A549 (cell line): ENCODE measurements at regions not wholly inside any gene's neighbourhood (a gene's known extent, or its start where the extent isn't known, plus 50 kb on each side); places are given as distances from the start of the nearest gene placed in this dataset.

Source experiments
- ATAC-seq, 2 experiments: fragments of 200-7000 bp in 1 of 2; fragments of >200 bp in 1 of 2; cut with Nextera tagmentation in 1 of 2; cut with Tn5 transposase in 1 of 2; 3 replicates each; pipeline versions ENCODE4 v1.8.0 to v1.9.1; 2018 to 2020; ENCODE audit warnings: mild to moderate bottlenecking in 1 of 2, moderate library complexity in 1 of 2
- CTCF ChIA-PET: fragments of 300-600 bp; sonication (Branson Sonifier 250); formaldehyde crosslinking; extraction: SDS; loops from one replicate; lab custom pipeline; 2021; ENCODE audit warnings: antibody characterized with exemption, inconsistent platforms; lab: Yijun Ruan, JAX
- POLR2A ChIA-PET: fragments of 350-600 bp; formaldehyde crosslinking; extraction: SDS; loops from one replicate; lab custom pipeline; 2021; ENCODE audit warnings: antibody characterized with exemption, inconsistent platforms; lab: Yijun Ruan, JAX
- DNase-seq, 2 experiments: peaks; one replicate each; pipeline versions ENCODE4 v3.0.0 to v3.0.0-alpha.2; 2011 to 2016; ENCODE audit warnings: low read depth in 1 of 2, low spot score in 1 of 2
- FAIRE-seq: peaks from 2 replicates; lab custom pipeline; 2011; peaks lifted over from hg19 to GRCh38; lab: Jason Lieb, UNC
- H3K27ac ChIP-seq, 2 experiments: fragments of >200 bp; sonication (Bioruptor Twin); formaldehyde crosslinking; 3 replicates each; pipeline ENCODE4 v1.5.1; 2016 to 2017
- H3K4me1 ChIP-seq: fragments of >200 bp; sonication (Bioruptor Twin); formaldehyde crosslinking; 3 replicates; pipeline ENCODE4 v1.6.1; 2016
- H3K4me2 ChIP-seq: fragments of >200 bp; sonication (Bioruptor Twin); formaldehyde crosslinking; 3 replicates; pipeline ENCODE4 v1.6.1; 2016
- H3K4me3 ChIP-seq: fragments of >200 bp; sonication (Bioruptor Twin); formaldehyde crosslinking; 3 replicates; pipeline ENCODE4 v1.5.1; 2016
- H3K9me3 ChIP-seq: fragments of >200 bp; sonication (Bioruptor Twin); formaldehyde crosslinking; 3 replicates; pipeline ENCODE4 v1.6.1; 2016
- CBX8 ChIP-seq: fragments of 200-600 bp; sonication (generic); IDR thresholded peaks from 2 replicates; pipeline ENCODE4 v1.6.1; 2016
- CHD2 ChIP-seq: fragments of 150-350 bp; IDR thresholded peaks from 2 replicates; pipeline ENCODE4 v1.6.1; 2014; ENCODE audit warnings: low read length; ENCODE audit not compliant: partially characterized antibody
- CTCF ChIP-seq: fragments of >200 bp; sonication (Bioruptor Twin); formaldehyde crosslinking; IDR thresholded peaks from 3 replicates; pipeline ENCODE4 v1.5.1; 2016
- ESRRA ChIP-seq: fragments of 150-350 bp; IDR thresholded peaks from 2 replicates; pipeline ENCODE4 v1.6.1; 2014; ENCODE audit warnings: mild to moderate bottlenecking, low read length, borderline replicate concordance
- FOSL2 ChIP-seq, 2 experiments: fragments of 450-650 bp in 1 of 2; fragments of >200 bp in 1 of 2; sonication (Bioruptor Twin) in 1 of 2; formaldehyde crosslinking; IDR thresholded peaks; 2 replicates each; pipeline versions ENCODE4 v1.5.0 to v1.6.1; 2016 to 2020; ENCODE audit warnings: mild to moderate bottlenecking in 1 of 2, moderate library complexity in 1 of 2
- FOXS1 ChIP-seq: fragments of 250-450 bp; sonication (Bioruptor Pico); IDR thresholded peaks from 2 replicates; pipeline ENCODE4 v1.5.0; 2020; ENCODE audit warnings: mild to moderate bottlenecking, moderate library complexity
- HOXA7 ChIP-seq: fragments of 250-450 bp; sonication (Bioruptor Pico); IDR thresholded peaks from 2 replicates; pipeline ENCODE4 v1.5.0; 2020; ENCODE audit warnings: mild to moderate bottlenecking, moderate library complexity
- KDM5A ChIP-seq: fragments of 200-600 bp; sonication (generic); IDR thresholded peaks from 2 replicates; pipeline ENCODE4 v1.6.1; 2016; ENCODE audit warnings: antibody characterized with exemption, mild to moderate bottlenecking
- MAFK ChIP-seq: fragments of 450-650 bp; IDR thresholded peaks from 2 replicates; pipeline ENCODE4 v1.6.1; 2014; ENCODE audit not compliant: partially characterized antibody
- MAZ ChIP-seq: fragments of 150-350 bp; IDR thresholded peaks from 2 replicates; pipeline ENCODE4 v1.6.1; 2014; ENCODE audit warnings: antibody characterized with exemption, low read depth, low read length, borderline replicate concordance
- MYC ChIP-seq: IDR thresholded peaks from 2 replicates; pipeline ENCODE4 v1.6.1; 2012; ENCODE audit warnings: mild to moderate bottlenecking, inconsistent platforms, low read length, improper control_type of control experiment, borderline replicate concordance
- NFE2L2 ChIP-seq: fragments of 150-350 bp; conservative IDR thresholded peaks from 2 replicates; pipeline ENCODE4 v1.6.1; 2014; ENCODE audit warnings: low read length
- REST ChIP-seq: fragments of 200-600 bp; sonication (generic); IDR thresholded peaks from 2 replicates; pipeline ENCODE4 v1.6.1; 2016; ENCODE audit warnings: antibody characterized with exemption, mild to moderate bottlenecking, moderate library complexity
- RNF2 ChIP-seq: fragments of 200-600 bp; sonication (generic); IDR thresholded peaks from 2 replicates; pipeline ENCODE4 v1.6.1; 2016; ENCODE audit warnings: low read depth, mild to moderate bottlenecking, antibody characterized with exemption, moderate library complexity, borderline replicate concordance
- SMC3 ChIP-seq: fragments of >200 bp; sonication (Bioruptor Twin); formaldehyde crosslinking; IDR thresholded peaks from 3 replicates; pipeline ENCODE4 v1.6.1; 2018; ENCODE audit warnings: inconsistent platforms
- SREBF2 ChIP-seq: fragments of 450-650 bp; IDR thresholded peaks from 2 replicates; pipeline ENCODE4 v1.6.1; 2014; ENCODE audit warnings: mild to moderate bottlenecking, moderate library complexity
- TP53 ChIP-seq: fragments of 250-450 bp; sonication (Bioruptor Pico); IDR thresholded peaks from 2 replicates; pipeline ENCODE4 v1.5.0; 2021; ENCODE audit warnings: mild to moderate bottlenecking, moderate library complexity
- ZC3H11A ChIP-seq: fragments of 450-650 bp; IDR thresholded peaks from 2 replicates; pipeline ENCODE4 v1.6.1; 2014; ENCODE audit warnings: antibody characterized with exemption, mild to moderate bottlenecking
- ZFP36 ChIP-seq: fragments of 450-650 bp; IDR thresholded peaks from 2 replicates; pipeline ENCODE4 v1.6.1; 2014; ENCODE audit warnings: borderline replicate concordance; ENCODE audit not compliant: partially characterized antibody
- WGBS: methylation state at CpG from one replicate; pipeline ENCODE4 v1.1.6; 2017; ENCODE audit errors: missing lambda C conversion rate; 5-methylcytosine and 5-hydroxymethylcytosine counted together
- TF ChIP-seq, protein P1 (sequence below): IDR thresholded peaks from 2 replicates; pipeline ENCODE4 v1.6.1; 2012; ENCODE audit warnings: low read depth, borderline replicate concordance

GRCh38 chr21:18603261-18603660 is 199.7 kb upstream of the TMPRSS15 start:
- WGBS = 8% methylated on average over 2 of the region's 2 CpGs
- TF ChIP-seq CBX8 = no peak
- TF ChIP-seq REST = no peak
- no peak for TF ChIP-seq RNF2
- no peak for TF ChIP-seq CHD2
- TF ChIP-seq MAZ = no peak
- no peak for TF ChIP-seq FOSL2 (IDR thresholded peaks at IDR 0.05)
- no peak for TF ChIP-seq FOSL2 (CRISPR knock-in tag; IDR thresholded peaks at IDR 0.05)
- TF ChIP-seq SMC3 = no peak
- TF ChIP-seq, protein P1, sequence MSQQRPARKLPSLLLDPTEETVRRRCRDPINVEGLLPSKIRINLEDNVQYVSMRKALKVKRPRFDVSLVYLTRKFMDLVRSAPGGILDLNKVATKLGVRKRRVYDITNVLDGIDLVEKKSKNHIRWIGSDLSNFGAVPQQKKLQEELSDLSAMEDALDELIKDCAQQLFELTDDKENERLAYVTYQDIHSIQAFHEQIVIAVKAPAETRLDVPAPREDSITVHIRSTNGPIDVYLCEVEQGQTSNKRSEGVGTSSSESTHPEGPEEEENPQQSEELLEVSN = no peak
- no peak for TF ChIP-seq ZFP36
- TF ChIP-seq FOXS1 (CRISPR knock-in tag) = no peak
- TF ChIP-seq NFE2L2 = no peak
- TF ChIP-seq CTCF = no peak
- no peak for TF ChIP-seq MYC
- no peak for TF ChIP-seq MAFK
- TF ChIP-seq SREBF2 = no peak
- TF ChIP-seq HOXA7 (CRISPR knock-in tag) = no peak
- TF ChIP-seq KDM5A = no peak
- TF ChIP-seq TP53 (CRISPR knock-in tag) = no peak
- TF ChIP-seq ESRRA = no peak
- Histone ChIP-seq H3K4me3 (no peak overlapping the region), H3K27ac (no peak overlapping the region), H3K9me3 (no peaks in the 10 kb centered on the region), H3K4me1 (no peaks in the 10 kb centered on the region), H3K4me2 (no peak overlapping the region)
- ATAC-seq = no peak
- no peak for FAIRE-seq
- POLR2A ChIA-PET = no interaction called here
- DNase-seq = no peak
- CTCF ChIA-PET = no interaction called here

GRCh38 chr21:18603980-18604379 is 200.4 kb upstream of the TMPRSS15 start:
- ChIA-PET POLR2A (no interaction called here), CTCF (no interaction called here)
- Histone ChIP-seq H3K27ac (no peak overlapping the region), H3K4me2 (no peak overlapping the region), H3K4me1 (no peaks in the 10 kb centered on the region), H3K9me3 (no peaks in the 10 kb centered on the region), H3K4me3 (no peak overlapping the region)
- FAIRE-seq (no peak), DNase-seq (no peak), ATAC-seq (no peak)
- TF ChIP-seq ZC3H11A = no peak
- TF ChIP-seq, all 56 proteins: peak for 0
- 14% methylated on average over 3 of the region's 3 CpGs for WGBS
